ENCODE measurements at regions not wholly inside any gene's neighbourhood (a gene's known extent, or its start where the extent isn't known, plus 50 kb on each side); places are given as distances from the start of the nearest gene placed in this dataset.

- Histone ChIP-seq H3K9ac (ENCODE audit: low read depth, low read length) (no peak overlapping the region), H3K79me1 (ENCODE audit: low read depth in 1 of 2, low read length in 2 of 2) (no peaks in the 10 kb centered on the region), H3K18ac (ENCODE audit: low read depth, low read length) (no peak overlapping the region), H2BK15ac (ENCODE audit: low read depth, low read length) (no peak overlapping the region), H3K4me3 (ENCODE audit: insufficient read depth, low read depth, low read length) (no peak overlapping the region), H3K23ac (ENCODE audit: low read depth, low read length) (no peak overlapping the region), H3K36me3 (ENCODE audit: control insufficient read depth, insufficient read depth, low read length) (no peaks in the 10 kb centered on the region), H4K8ac (ENCODE audit: low read depth in 2 of 2, low read length in 2 of 2) (no peak overlapping the region), H3K9me3 (ENCODE audit: control insufficient read depth, insufficient read depth, low read length) (peaks cover 20% of the 10 kb centered on the region), H3K14ac (replicated peaks; ENCODE audit: low read depth, low read length) (no peak overlapping the region), H3K4me2 (ENCODE audit: low read depth, low read length) (no peak overlapping the region), H2BK20ac (ENCODE audit: low read depth, low read length) (no peak overlapping the region), H3K4me1 (ENCODE audit: control insufficient read depth, insufficient read depth, low read length) (no peaks in the 10 kb centered on the region), H3K27me3 (ENCODE audit: control insufficient read depth, insufficient read depth, low read length) (no peaks in the 10 kb centered on the region), H2BK120ac (ENCODE audit: low read depth, low read length) (no peak overlapping the region), H2BK5ac (ENCODE audit: low read depth, low read length, poor library complexity, severe bottlenecking) (no peak overlapping the region), H2AK5ac (ENCODE audit: low read depth, low read length) (no peak overlapping the region), H3K27ac (ENCODE audit: insufficient read depth, low read length) (no peak overlapping the region), H4K20me1 (ENCODE audit: insufficient read depth, low read length) (no peaks in the 10 kb centered on the region), H4K5ac (ENCODE audit: low read depth, low read length) (no peak overlapping the region), H2AK9ac (replicated peaks; ENCODE audit: low read depth, low read length, poor library complexity) (no peak overlapping the region), H2AFZ (replicated peaks; ENCODE audit: low read length, poor library complexity) (no peak overlapping the region), H3K4ac (ENCODE audit: low read depth, low read length) (no peak overlapping the region), H3K9me1 (ENCODE audit: insufficient read depth, low read length) (no peaks in the 10 kb centered on the region), H4K91ac (ENCODE audit: insufficient read depth, low read depth, low read length) (no peak overlapping the region), H3K56ac (ENCODE audit: extremely low read depth, insufficient read depth, low read length) (no peak overlapping the region)
- DNase-seq (no peak), ATAC-seq (ENCODE audit: low read depth) (no peak)
- TF ChIP-seq MAFK (IDR thresholded peaks at IDR 0.05; ENCODE audit: low read depth, low read length) = no peak
- no peak for TF ChIP-seq MAZ (IDR thresholded peaks at IDR 0.05; ENCODE audit: borderline replicate concordance, low read depth, low read length)
- TF ChIP-seq CEBPB (IDR thresholded peaks at IDR 0.05; ENCODE audit: low read depth, low read length) = no peak
- TF ChIP-seq CHD1 (IDR thresholded peaks at IDR 0.05; ENCODE audit: low read depth, low read length) = no peak
- no peak for TF ChIP-seq RAD21 (IDR thresholded peaks at IDR 0.05; ENCODE audit: low read length)
- no TSS peak for BruUV-seq (replicated peaks)
- intact Hi-C loops (cut with micrococcal nuclease) (no loop called here), in situ Hi-C loops (cut with MboI; ENCODE audit: low sequenced_read_pairs) (no loop called here), dilution Hi-C loops (cut with HindIII; ENCODE audit: low sequenced_read_pairs, unreplicated experiment) (no loop called here)
- POLR2A ChIA-PET (ENCODE audit: unreplicated experiment) = no interaction called here
- WGBS, 2 experiments (ENCODE audit: extremely low coverage in 2 of 2, insufficient read length in 1 of 2) = no CpG with 5 or more reads among the region's 4 CpGs
- CTCF ChIA-PET = no interaction called here
Observed at GRCh38 chr13:103812558-103812957, 746.3 kb upstream of the SLC10A2 start.

Data from IMR-90 (cell line).